DMS79 treated with DMSO at 0.1 percent for 48 hours (cell line): ENCODE measurements at regions not wholly inside any gene's neighbourhood (a gene's known extent, or its start where the extent isn't known, plus 50 kb on each side); places are given as distances from the start of the nearest gene placed in this dataset.
"Not testable (repeated sequence)": the region's sequence is repeated elsewhere in the genome, so short reads cannot be mapped to it uniquely, and the experiment has no call there.

ENCODE experiments used
- DNase-seq: peaks from one replicate; lab custom pipeline; 2025; lab: John Stamatoyannopoulos, UW

- not testable (repeated sequence) for DNase-seq
Measured at GRCh38 chr15:88965097-88965496, 51.9 kb upstream of the MFGE8 start.

- no peak for DNase-seq
Measured at GRCh38 chr15:88970232-88970631, 57.1 kb upstream of the MFGE8 start.

- DNase-seq, result no peak
Measured at GRCh38 chr15:88974392-88974791, 61.2 kb upstream of the MFGE8 start.

- no peak for DNase-seq
Measured at GRCh38 chr15:88975891-88976290, 62.7 kb upstream of the MFGE8 start.

GRCh38 chr15:88976656-88977055 is 63.5 kb upstream of the MFGE8 start:
- DNase-seq, result no peak

- no peak for DNase-seq
Measured at GRCh38 chr15:88979674-88980073, 66.5 kb upstream of the MFGE8 start.

GRCh38 chr15:88980498-88980897 is 67.3 kb upstream of the MFGE8 start:
- DNase-seq, result no peak

- DNase-seq, result no peak
Measured at GRCh38 chr15:88981244-88982215, 68.4 kb upstream of the MFGE8 start.

- DNase-seq, result no peak
Measured at GRCh38 chr15:88982304-88982945, 69.2 kb upstream of the MFGE8 start.

GRCh38 chr15:88982946-88983342 is 69.8 kb upstream of the MFGE8 start:
- DNase-seq, result no peak

GRCh38 chr15:88983861-88984429 is 70.8 kb upstream of the MFGE8 start:
- DNase-seq, result no peak

- no peak for DNase-seq
Measured at GRCh38 chr15:88985547-88986393, 72.6 kb upstream of the MFGE8 start.

GRCh38 chr15:88986949-88987590 is 73.9 kb upstream of the MFGE8 start:
- DNase-seq, result no peak

GRCh38 chr15:88987591-88987933 is 74.4 kb upstream of the MFGE8 start:
- DNase-seq, result no peak

GRCh38 chr15:88987934-88988671 is 74.9 kb upstream of the MFGE8 start:
- no peak for DNase-seq

GRCh38 chr15:88989578-88989977 is 76.4 kb upstream of the MFGE8 start:
- no peak for DNase-seq

- DNase-seq, result no peak
Measured at GRCh38 chr15:88990185-88990679, 77.1 kb upstream of the MFGE8 start.

- no peak for DNase-seq
Measured at GRCh38 chr15:88992216-88992615, 79.0 kb upstream of the MFGE8 start.

GRCh38 chr15:88992912-88993376 is 79.8 kb upstream of the MFGE8 start:
- DNase-seq, result no peak

GRCh38 chr15:88993662-88994061 is 80.5 kb upstream of the MFGE8 start:
- no peak for DNase-seq

GRCh38 chr15:88994286-88994685 is 81.1 kb upstream of the MFGE8 start:
- DNase-seq, result no peak
